ENCODE measurements at regions not wholly inside any gene's neighbourhood (a gene's known extent, or its start where the extent isn't known, plus 50 kb on each side); places are given as distances from the start of the nearest gene placed in this dataset.

GRCh38 chr7:41280491-41280890, 422.4 kb downstream of the INHBA start:
- DNase-seq: no peak

- no peak for DNase-seq
Observed at GRCh38 chr7:41277561-41277960, 425.3 kb downstream of the INHBA start.

GRCh38 chr7:41275255-41275654, 427.6 kb downstream of the INHBA start:
- DNase-seq: no peak

GRCh38 chr7:41274179-41274578, 428.7 kb downstream of the INHBA start:
- no peak for DNase-seq

- no peak for DNase-seq
Observed at GRCh38 chr7:41272664-41273063, 430.2 kb downstream of the INHBA start.

GRCh38 chr7:41268878-41269277, 434.0 kb downstream of the INHBA start:
- no peak for DNase-seq

GRCh38 chr7:41261080-41261479, 441.8 kb downstream of the INHBA start:
- no peak for DNase-seq

GRCh38 chr7:41257660-41258059, 445.2 kb downstream of the INHBA start:
- no peak for DNase-seq

- no peak for DNase-seq
Observed at GRCh38 chr7:41256186-41256945, 446.5 kb downstream of the INHBA start.

GRCh38 chr7:41255716-41256115, 447.2 kb downstream of the INHBA start:
- DNase-seq: no peak

- no peak for DNase-seq
Observed at GRCh38 chr7:41255113-41255512, 447.8 kb downstream of the INHBA start.

GRCh38 chr7:41252957-41253356, 449.9 kb downstream of the INHBA start:
- no peak for DNase-seq

- DNase-seq: no peak
Observed at GRCh38 chr7:41252551-41252950, 450.3 kb downstream of the INHBA start.

- no peak for DNase-seq
Observed at GRCh38 chr7:41247143-41247865, 455.6 kb downstream of the INHBA start.

GRCh38 chr7:41245916-41246315, 457.0 kb downstream of the INHBA start:
- no peak for DNase-seq

- DNase-seq: no peak
Observed at GRCh38 chr7:41244246-41244645, 458.6 kb downstream of the INHBA start.

GRCh38 chr7:41241641-41242040, 461.2 kb downstream of the INHBA start:
- DNase-seq: no peak

GRCh38 chr7:41239596-41239995, 463.3 kb downstream of the INHBA start:
- DNase-seq: no peak

GRCh38 chr7:41238851-41239331, 464.0 kb downstream of the INHBA start:
- no peak for DNase-seq

- DNase-seq: no peak
Observed at GRCh38 chr7:41237956-41238355, 464.9 kb downstream of the INHBA start.

GRCh38 chr7:41232086-41232485, 470.8 kb downstream of the INHBA start:
- DNase-seq: no peak

GRCh38 chr7:41224063-41224763, 478.7 kb downstream of the INHBA start:
- DNase-seq: no peak

- DNase-seq: no peak
Observed at GRCh38 chr7:41222746-41223145, 480.1 kb downstream of the INHBA start.

All from hindlimb muscle (tissue), 1 donor.